ENCODE measurements at regions not wholly inside any gene's neighbourhood (a gene's known extent, or its start where the extent isn't known, plus 50 kb on each side); places are given as distances from the start of the nearest gene placed in this dataset.

DNA sequence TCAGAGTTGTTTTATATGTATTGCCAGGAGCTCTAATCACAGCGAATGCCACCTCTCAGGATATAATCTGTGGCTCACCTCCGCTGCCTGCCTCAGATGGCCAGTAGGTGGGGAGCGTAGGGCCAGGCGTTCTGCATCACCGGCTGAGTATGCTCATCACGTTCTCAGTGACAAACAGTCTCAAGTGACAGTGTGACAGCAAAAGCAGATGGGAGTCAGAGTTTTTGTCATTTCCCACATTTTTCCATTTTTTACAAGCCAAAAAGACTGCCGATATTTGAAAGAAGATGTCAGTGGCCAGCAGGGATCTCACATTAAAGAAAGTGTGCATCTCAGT, 208.7 kb downstream of the ALDH8A1 start:
- intact Hi-C loops (cut with micrococcal nuclease), result no loop called here
- FAIRE-seq, result no peak
- Histone ChIP-seq H4K20me1 (replicated peaks; ENCODE audit: control insufficient read depth, insufficient read depth, low read length) (no peaks in the 10 kb centered on the region), H3K36me3 (ENCODE audit: control insufficient read depth, insufficient read depth, low read length) (no peaks in the 10 kb centered on the region), H3K27me3 (ENCODE audit: control insufficient read depth in 2 of 2, insufficient read depth in 2 of 2, low read length in 2 of 2) (peaks cover 5 to 14% of the 10 kb centered on the region in 2 experiments; a peak in 3 of 5 replicates), H3K4me1 (replicated peaks in 1 of 2; ENCODE audit: control insufficient read depth in 2 of 2, insufficient read depth in 2 of 2, low read length in 2 of 2) (no peaks in the 10 kb centered on the region), H3K9me3 (replicated peaks; ENCODE audit: control insufficient read depth, insufficient read depth, low read depth, low read length) (no peaks in the 10 kb centered on the region), H3K27ac (ENCODE audit: extremely low read depth, low read depth, low read length) (no peak overlapping the region), H3K9me1 (ENCODE audit: control insufficient read depth, insufficient read depth, low read length) (no peaks in the 10 kb centered on the region), H3K4me2 (ENCODE audit: insufficient read depth, low read length) (no peak overlapping the region), H2AFZ (ENCODE audit: low read depth, low read length) (no peak overlapping the region), H3K9ac (ENCODE audit: insufficient read depth in 1 of 2, low read depth in 2 of 2, low read length in 2 of 2) (no peak overlapping the region), H3K79me2 (ENCODE audit: control insufficient read depth, insufficient read depth, low read length) (no peaks in the 10 kb centered on the region), H3K4me3 (no peak overlapping the region)
- TF ChIP-seq, protein P1, sequence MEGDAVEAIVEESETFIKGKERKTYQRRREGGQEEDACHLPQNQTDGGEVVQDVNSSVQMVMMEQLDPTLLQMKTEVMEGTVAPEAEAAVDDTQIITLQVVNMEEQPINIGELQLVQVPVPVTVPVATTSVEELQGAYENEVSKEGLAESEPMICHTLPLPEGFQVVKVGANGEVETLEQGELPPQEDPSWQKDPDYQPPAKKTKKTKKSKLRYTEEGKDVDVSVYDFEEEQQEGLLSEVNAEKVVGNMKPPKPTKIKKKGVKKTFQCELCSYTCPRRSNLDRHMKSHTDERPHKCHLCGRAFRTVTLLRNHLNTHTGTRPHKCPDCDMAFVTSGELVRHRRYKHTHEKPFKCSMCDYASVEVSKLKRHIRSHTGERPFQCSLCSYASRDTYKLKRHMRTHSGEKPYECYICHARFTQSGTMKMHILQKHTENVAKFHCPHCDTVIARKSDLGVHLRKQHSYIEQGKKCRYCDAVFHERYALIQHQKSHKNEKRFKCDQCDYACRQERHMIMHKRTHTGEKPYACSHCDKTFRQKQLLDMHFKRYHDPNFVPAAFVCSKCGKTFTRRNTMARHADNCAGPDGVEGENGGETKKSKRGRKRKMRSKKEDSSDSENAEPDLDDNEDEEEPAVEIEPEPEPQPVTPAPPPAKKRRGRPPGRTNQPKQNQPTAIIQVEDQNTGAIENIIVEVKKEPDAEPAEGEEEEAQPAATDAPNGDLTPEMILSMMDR (IDR thresholded peaks at IDR 0.05 in 2 of 3, conservative IDR thresholded peaks at IDR 0.05 in 1 of 3; ENCODE audit: insufficient read depth in 2 of 3, low read depth in 1 of 3, low read length in 3 of 3), result peak; percentile 26 to 40 (median 26); a peak in 3 of 6 replicates
- no peak for TF ChIP-seq ZNF133 (CRISPR knock-in tag; IDR thresholded peaks at IDR 0.05)
- TF ChIP-seq BHLHE40 (IDR thresholded peaks at IDR 0.05; ENCODE audit: low read length), result 0 out of 2 replicates have a peak, but pooled peaks have one; percentile 6
- TF ChIP-seq, protein P2, sequence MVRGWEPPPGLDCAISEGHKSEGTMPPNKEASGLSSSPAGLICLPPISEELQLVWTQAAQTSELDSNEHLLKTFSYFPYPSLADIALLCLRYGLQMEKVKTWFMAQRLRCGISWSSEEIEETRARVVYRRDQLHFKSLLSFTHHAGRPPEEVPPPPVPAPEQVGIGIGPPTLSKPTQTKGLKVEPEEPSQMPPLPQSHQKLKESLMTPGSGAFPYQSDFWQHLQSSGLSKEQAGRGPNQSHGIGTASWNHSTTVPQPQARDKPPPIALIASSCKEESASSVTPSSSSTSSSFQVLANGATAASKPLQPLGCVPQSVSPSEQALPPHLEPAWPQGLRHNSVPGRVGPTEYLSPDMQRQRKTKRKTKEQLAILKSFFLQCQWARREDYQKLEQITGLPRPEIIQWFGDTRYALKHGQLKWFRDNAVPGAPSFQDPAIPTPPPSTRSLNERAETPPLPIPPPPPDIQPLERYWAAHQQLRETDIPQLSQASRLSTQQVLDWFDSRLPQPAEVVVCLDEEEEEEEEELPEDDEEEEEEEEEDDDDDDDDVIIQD (CRISPR knock-in tag; IDR thresholded peaks at IDR 0.05), result no peak
- TF ChIP-seq RAD21 (CRISPR knock-in tag; conservative IDR thresholded peaks at IDR 0.05 in 1 of 2, IDR thresholded peaks at IDR 0.05 in 1 of 2), result peak in 1 of 2 experiments; percentile 19; a peak in 1 of 4 replicates
- ATAC-seq, result peak; percentile 76
- 0% methylated on average over 7 of the region's 7 CpGs for WGBS (ENCODE audit: insufficient coverage, low coverage, missing lambda C conversion rate)
- ChIA-PET CTCF (ENCODE audit: low intra/inter-chr PET ratio) (no interaction called here), POLR2A (interaction anchor here (0.8 to 1.2 kb wide), 2 partner anchors 18 to 433 kb away, joined by 3 to 4 read pairs; no protein-coding TSS in a partner anchor)
- BruUV-seq (replicated peaks), result no TSS peak
- DNase-seq (ENCODE audit: extremely low read depth in 1 of 4, low spot score in 3 of 4), result no peak
- in situ Hi-C loops (cut with MboI), result no loop called here
